Endothelial cell of umbilical vein (primary cell): ENCODE measurements at regions not wholly inside any gene's neighbourhood (a gene's known extent, or its start where the extent isn't known, plus 50 kb on each side); places are given as distances from the start of the nearest gene placed in this dataset.

ENCODE experiments used
- BruUV-seq: library from RNA; stranded (reverse); fragments of 400-500 nt; replicated peaks from 2 replicates; lab custom pipeline; 2021; lab: Mats Ljungman, UMichigan
- CTCF ChIA-PET: fragments of 300-600, 350-600 bp; sonication (Branson Sonifier 250); formaldehyde crosslinking; loops from one replicate; lab custom pipeline; 2021; ENCODE audit warnings: antibody characterized with exemption, inconsistent platforms; lab: Charles Lee
- POLR2A ChIA-PET: fragments of 300-600, 350-600 bp; sonication (Branson Sonifier 250); formaldehyde crosslinking; loops from one replicate; lab custom pipeline; 2021; ENCODE audit warnings: antibody characterized with exemption, inconsistent platforms; lab: Charles Lee
- DNase-seq: peaks from one replicate; pipeline ENCODE4 v3.0.0-alpha.2; 2011; ENCODE audit warnings: low read depth, low spot score
- FAIRE-seq: peaks from 2 replicates; lab custom pipeline; 2011; peaks lifted over from hg19 to GRCh38; lab: Jason Lieb, UNC
- H2AFZ ChIP-seq: 2 replicates; pipeline ENCODE4 v1.6.0; 2012; ENCODE audit warnings: low read depth, low read length, control low read depth, inconsistent platforms
- H3K27ac ChIP-seq: 2 replicates; pipeline ENCODE4 v1.5.1; 2011; ENCODE audit warnings: low read depth, mild to moderate bottlenecking, control low read depth, low read length, moderate library complexity; ENCODE audit not compliant: insufficient read depth
- H3K27me3 ChIP-seq, 2 experiments: 2 replicates each; pipeline versions ENCODE4 v1.6.0 to v1.6.1; 2011; ENCODE audit warnings: low read length in 2 of 2, mixed read lengths in 1 of 2; ENCODE audit not compliant: control insufficient read depth in 2 of 2, insufficient read depth in 2 of 2
- H3K36me3 ChIP-seq, 2 experiments: 2 replicates in 1 of 2; 3 replicates in 1 of 2; pipeline ENCODE4 v1.5.1; 2011; ENCODE audit warnings: low read length in 2 of 2, mild to moderate bottlenecking in 1 of 2, moderate library complexity in 1 of 2; ENCODE audit not compliant: control insufficient read depth in 2 of 2, insufficient read depth in 2 of 2; ENCODE audit errors: extremely low read depth in 1 of 2
- H3K4me1 ChIP-seq: 3 replicates; pipeline ENCODE4 v1.5.1; 2011; ENCODE audit warnings: mild to moderate bottlenecking, low read length; ENCODE audit not compliant: control insufficient read depth, insufficient read depth; ENCODE audit errors: extremely low read depth
- H3K4me2 ChIP-seq: 2 replicates; pipeline ENCODE4 v1.6.1; 2011; ENCODE audit warnings: low read length, control low read depth, mixed read lengths; ENCODE audit not compliant: insufficient read depth
- H3K4me3 ChIP-seq, 3 experiments: fragments of 200-600 bp in 1 of 3; sonication (generic), shearing (Covaris generic) in 1 of 3; replicated peaks in 1 of 3; 2 replicates each; pipeline ENCODE4 v1.5.1; 2011 to 2016; ENCODE audit warnings: control low read depth in 3 of 3, low read length in 3 of 3, mild to moderate bottlenecking in 2 of 3, inconsistent platforms in 1 of 3, low read depth in 1 of 3, moderate library complexity in 1 of 3; ENCODE audit not compliant: insufficient read depth in 1 of 3
- H3K79me2 ChIP-seq: 2 replicates; pipeline ENCODE4 v1.6.0; 2012; ENCODE audit warnings: low read length, inconsistent platforms; ENCODE audit not compliant: control insufficient read depth, insufficient read depth
- H3K9ac ChIP-seq: replicated peaks from 2 replicates; pipeline ENCODE3; 2011; ENCODE audit warnings: low read length, control low read depth; ENCODE audit not compliant: insufficient read depth; ENCODE audit errors: extremely low read depth
- H3K9me1 ChIP-seq: replicated peaks from 3 replicates; pipeline ENCODE4 v1.6.0; 2011; ENCODE audit warnings: mild to moderate bottlenecking, low read length; ENCODE audit not compliant: control insufficient read depth, insufficient read depth; ENCODE audit errors: extremely low read depth
- H3K9me3 ChIP-seq: replicated peaks from 2 replicates; pipeline ENCODE4 v1.5.1; 2012; ENCODE audit warnings: low read length, inconsistent platforms; ENCODE audit not compliant: control insufficient read depth, insufficient read depth
- H4K20me1 ChIP-seq: replicated peaks from 2 replicates; pipeline ENCODE3; 2011; ENCODE audit warnings: mild to moderate bottlenecking, low read length; ENCODE audit not compliant: control insufficient read depth, insufficient read depth; ENCODE audit errors: extremely low read depth
- EZH2 ChIP-seq: IDR thresholded peaks from 2 replicates; pipeline ENCODE4 v1.6.1; 2012; ENCODE audit warnings: borderline replicate concordance, low read depth, mild to moderate bottlenecking, moderate library complexity, low read length, inconsistent platforms; ENCODE audit not compliant: severe bottlenecking
- FOS ChIP-seq: IDR thresholded peaks from 2 replicates; pipeline ENCODE4 v1.6.1; 2011; ENCODE audit warnings: mild to moderate bottlenecking, low read length, moderate library complexity, borderline replicate concordance; ENCODE audit not compliant: insufficient read depth
- GATA2 ChIP-seq: IDR thresholded peaks from 2 replicates; pipeline ENCODE4 v1.7.0; 2011; ENCODE audit warnings: low read depth, mild to moderate bottlenecking, moderate library complexity, mixed read lengths, low read length; ENCODE audit not compliant: insufficient read length, insufficient read depth
- JUN ChIP-seq: IDR thresholded peaks from 2 replicates; pipeline ENCODE4 v1.6.1; 2011; ENCODE audit warnings: borderline replicate concordance, low read depth; ENCODE audit not compliant: insufficient read length, insufficient read depth
- MAX ChIP-seq: IDR thresholded peaks from 2 replicates; pipeline ENCODE4 v1.6.1; 2011; ENCODE audit not compliant: insufficient read depth, insufficient read length
- MYC ChIP-seq: IDR thresholded peaks from one replicate; pipeline ENCODE4 v1.6.1; 2011; ENCODE audit warnings: mild to moderate bottlenecking, low read depth, low read length
- POLR2A ChIP-seq: IDR thresholded peaks from 2 replicates; pipeline ENCODE4 v1.6.1; 2012; ENCODE audit warnings: low read depth, mild to moderate bottlenecking, control low read depth, low read length
- POLR2AphosphoS5 ChIP-seq: IDR thresholded peaks from 2 replicates; pipeline ENCODE4 v1.6.1; 2012; ENCODE audit warnings: low read depth, mild to moderate bottlenecking, control low read depth, low read length, moderate library complexity; ENCODE audit not compliant: insufficient read depth
- dilution Hi-C: fragments of 300-500 bp; cut with MboI; formaldehyde crosslinking; loops from one replicate; pipeline ENCODE4 v1.15.0; 2019; ENCODE audit warnings: low sequenced_read_pairs; ENCODE audit not compliant: extremely low pct_ligation_motif_present
- intact Hi-C: fragments of 100-400 bp; cut with micrococcal nuclease; formaldehyde crosslinking; loops from one replicate; pipeline ENCODE4 v1.10.0; 2022
- TF ChIP-seq, protein P1 (sequence below), 2 donors: IDR thresholded peaks; 1 replicate in 1 of 2; 2 replicates in 1 of 2; pipeline ENCODE4 v1.5.1; 2011; ENCODE audit warnings: low read length in 2 of 2, mild to moderate bottlenecking in 2 of 2, moderate library complexity in 2 of 2, control low read depth in 1 of 2, inconsistent platforms in 1 of 2, low read depth in 1 of 2; ENCODE audit not compliant: insufficient read depth in 1 of 2; ENCODE audit errors: extremely low read depth in 1 of 2

- Histone ChIP-seq H3K4me2 (no peak overlapping the region), H3K36me3 (no peaks in the 10 kb centered on the region), H2AFZ (no peak overlapping the region), H3K4me1 (no peaks in the 10 kb centered on the region), H3K27ac (no peak overlapping the region), H3K9me1 (no peaks in the 10 kb centered on the region), H3K4me3 (no peak overlapping the region), H3K9me3 (no peaks in the 10 kb centered on the region), H3K27me3 (no peaks in the 10 kb centered on the region), H3K79me2 (no peaks in the 10 kb centered on the region), H3K9ac (no peak overlapping the region), H4K20me1 (no peaks in the 10 kb centered on the region)
- TF ChIP-seq MAX (no peak), GATA2 (no peak), JUN (no peak), EZH2 (no peak), MYC (no peak), POLR2AphosphoS5 (no peak), FOS (no peak), POLR2A (no peak)
- TF ChIP-seq, protein P1, sequence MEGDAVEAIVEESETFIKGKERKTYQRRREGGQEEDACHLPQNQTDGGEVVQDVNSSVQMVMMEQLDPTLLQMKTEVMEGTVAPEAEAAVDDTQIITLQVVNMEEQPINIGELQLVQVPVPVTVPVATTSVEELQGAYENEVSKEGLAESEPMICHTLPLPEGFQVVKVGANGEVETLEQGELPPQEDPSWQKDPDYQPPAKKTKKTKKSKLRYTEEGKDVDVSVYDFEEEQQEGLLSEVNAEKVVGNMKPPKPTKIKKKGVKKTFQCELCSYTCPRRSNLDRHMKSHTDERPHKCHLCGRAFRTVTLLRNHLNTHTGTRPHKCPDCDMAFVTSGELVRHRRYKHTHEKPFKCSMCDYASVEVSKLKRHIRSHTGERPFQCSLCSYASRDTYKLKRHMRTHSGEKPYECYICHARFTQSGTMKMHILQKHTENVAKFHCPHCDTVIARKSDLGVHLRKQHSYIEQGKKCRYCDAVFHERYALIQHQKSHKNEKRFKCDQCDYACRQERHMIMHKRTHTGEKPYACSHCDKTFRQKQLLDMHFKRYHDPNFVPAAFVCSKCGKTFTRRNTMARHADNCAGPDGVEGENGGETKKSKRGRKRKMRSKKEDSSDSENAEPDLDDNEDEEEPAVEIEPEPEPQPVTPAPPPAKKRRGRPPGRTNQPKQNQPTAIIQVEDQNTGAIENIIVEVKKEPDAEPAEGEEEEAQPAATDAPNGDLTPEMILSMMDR (IDR thresholded peaks at IDR 0.05; ENCODE audit: extremely low read depth in 1 of 2, insufficient read depth in 1 of 2, low read depth in 1 of 2, low read length in 2 of 2) = no peak
- POLR2A ChIA-PET = no interaction called here
- dilution Hi-C loops (no loop called here), intact Hi-C loops (no loop called here)
- no peak for DNase-seq
- CTCF ChIA-PET = no interaction called here
- no peak for FAIRE-seq
- no TSS peak for BruUV-seq
These were observed 271.4 kb downstream of the KLHL4 start for GRCh38 chrX:87788976-87789375.
